ENCODE measurements at regions not wholly inside any gene's neighbourhood (a gene's known extent, or its start where the extent isn't known, plus 50 kb on each side); places are given as distances from the start of the nearest gene placed in this dataset.

DNA sequence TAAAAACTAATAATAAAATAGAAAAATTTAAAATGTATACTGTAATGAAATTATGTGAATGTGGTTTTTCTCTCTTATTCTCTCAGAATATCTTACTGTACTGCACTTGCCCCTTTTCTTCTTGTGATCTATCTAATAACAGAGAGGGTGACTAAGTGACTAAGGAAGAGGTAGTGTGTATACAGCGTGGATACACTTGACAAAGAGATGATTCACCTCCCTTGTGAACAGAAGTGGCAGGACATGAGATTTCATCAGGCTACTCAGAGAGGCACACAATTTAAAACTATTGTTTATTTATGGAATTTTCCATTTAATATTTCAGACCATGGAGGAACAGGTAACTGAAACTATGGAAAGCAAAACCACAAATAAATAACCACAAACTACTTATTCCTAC, 806.6 kb upstream of the GHITM start:
- Histone ChIP-seq H3K79me2 (ENCODE audit: low read length) (no peaks in the 10 kb centered on the region), H3K27ac (ENCODE audit: low read length) (no peak overlapping the region), H3K9me3 (ENCODE audit: insufficient read depth, low read length) (no peaks in the 10 kb centered on the region), H3K9ac (ENCODE audit: low read length) (no peak overlapping the region), H4K20me1 (ENCODE audit: insufficient read depth, low read length) (no peaks in the 10 kb centered on the region), H3K4me2 (ENCODE audit: low read length) (no peak overlapping the region), H3K27me3 (ENCODE audit: low read depth, low read length) (no peaks in the 10 kb centered on the region), H3K4me3 (ENCODE audit: low read length) (no peak overlapping the region), H2AFZ (ENCODE audit: low read depth, low read length) (no peak overlapping the region), H3K36me3 (replicated peaks; ENCODE audit: low read depth, low read length) (no peaks in the 10 kb centered on the region), H3K4me1 (ENCODE audit: low read length) (peaks cover 7% of the 10 kb centered on the region; the same call in 1 of the 2 replicates)
- TF ChIP-seq EZH2phosphoT487 (IDR thresholded peaks at IDR 0.05; ENCODE audit: low read depth) = no peak
- TF ChIP-seq, protein P1, sequence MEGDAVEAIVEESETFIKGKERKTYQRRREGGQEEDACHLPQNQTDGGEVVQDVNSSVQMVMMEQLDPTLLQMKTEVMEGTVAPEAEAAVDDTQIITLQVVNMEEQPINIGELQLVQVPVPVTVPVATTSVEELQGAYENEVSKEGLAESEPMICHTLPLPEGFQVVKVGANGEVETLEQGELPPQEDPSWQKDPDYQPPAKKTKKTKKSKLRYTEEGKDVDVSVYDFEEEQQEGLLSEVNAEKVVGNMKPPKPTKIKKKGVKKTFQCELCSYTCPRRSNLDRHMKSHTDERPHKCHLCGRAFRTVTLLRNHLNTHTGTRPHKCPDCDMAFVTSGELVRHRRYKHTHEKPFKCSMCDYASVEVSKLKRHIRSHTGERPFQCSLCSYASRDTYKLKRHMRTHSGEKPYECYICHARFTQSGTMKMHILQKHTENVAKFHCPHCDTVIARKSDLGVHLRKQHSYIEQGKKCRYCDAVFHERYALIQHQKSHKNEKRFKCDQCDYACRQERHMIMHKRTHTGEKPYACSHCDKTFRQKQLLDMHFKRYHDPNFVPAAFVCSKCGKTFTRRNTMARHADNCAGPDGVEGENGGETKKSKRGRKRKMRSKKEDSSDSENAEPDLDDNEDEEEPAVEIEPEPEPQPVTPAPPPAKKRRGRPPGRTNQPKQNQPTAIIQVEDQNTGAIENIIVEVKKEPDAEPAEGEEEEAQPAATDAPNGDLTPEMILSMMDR (IDR thresholded peaks at IDR 0.05; ENCODE audit: low read depth, low read length) = no peak

DNA sequence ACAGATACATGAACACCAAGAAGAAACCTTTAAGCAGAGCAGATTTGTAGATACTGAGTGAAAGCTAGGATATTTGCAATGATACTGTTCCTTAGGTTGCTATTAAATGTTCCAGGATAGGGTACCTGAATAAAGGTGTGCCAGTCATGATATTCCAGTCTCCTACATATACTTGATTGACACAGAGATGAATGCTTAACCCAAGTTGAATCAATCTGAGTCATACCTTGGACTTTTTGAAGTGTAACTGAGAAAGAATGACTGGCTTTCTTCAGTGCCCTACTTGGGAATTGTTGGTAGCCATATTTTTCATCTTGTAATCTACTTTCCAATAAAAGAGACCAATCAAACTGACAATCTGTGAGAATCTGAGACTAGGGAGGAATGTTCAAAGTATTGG, 805.7 kb upstream of the GHITM start:
- H3K4me2 ChIP-seq (ENCODE audit: low read length) = no peak overlapping the region

DNA sequence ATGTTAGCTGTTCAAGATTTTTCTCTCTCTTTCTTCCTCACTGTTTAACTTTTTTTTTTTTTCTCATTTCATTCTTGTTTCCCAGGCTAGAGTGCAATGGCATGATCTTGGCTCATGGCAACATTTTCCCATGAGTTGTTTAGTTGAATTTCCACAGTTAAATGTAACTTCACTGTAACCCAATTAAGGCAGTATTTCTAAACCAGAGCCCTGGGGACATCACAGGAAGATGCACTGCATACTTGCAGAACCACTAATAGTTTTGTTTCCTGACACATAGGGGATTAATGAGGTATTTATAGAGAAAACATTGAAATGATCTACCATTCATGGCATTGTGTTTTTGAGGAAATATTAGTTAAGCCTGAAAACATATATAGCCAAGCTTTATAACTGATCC, 795.6 kb upstream of the GHITM start:
- H3K9me3 ChIP-seq (ENCODE audit: insufficient read depth, low read length) = no peaks in the 10 kb centered on the region

More for the DNA sequence above, 805.7 kb upstream of the GHITM start:
- H3K27ac ChIP-seq (ENCODE audit: low read length) = no peak overlapping the region
- H3K9me3 ChIP-seq (ENCODE audit: insufficient read depth, low read length) = no peaks in the 10 kb centered on the region
- H3K4me3 ChIP-seq (ENCODE audit: low read length) = no peak overlapping the region
- H2AFZ ChIP-seq (ENCODE audit: low read depth, low read length) = no peak overlapping the region
- H4K20me1 ChIP-seq (ENCODE audit: insufficient read depth, low read length) = no peaks in the 10 kb centered on the region
- peaks cover 7% of the 10 kb centered on the region; the same call in 1 of the 2 replicates for H3K4me1 ChIP-seq (ENCODE audit: low read length)
- TF ChIP-seq EZH2phosphoT487 (IDR thresholded peaks at IDR 0.05; ENCODE audit: low read depth) = no peak
- TF ChIP-seq, protein P1 (IDR thresholded peaks at IDR 0.05; ENCODE audit: low read depth, low read length) = no peak
- H3K79me2 ChIP-seq (ENCODE audit: low read length) = no peaks in the 10 kb centered on the region
- no peaks in the 10 kb centered on the region for H3K36me3 ChIP-seq (replicated peaks; ENCODE audit: low read depth, low read length)
- no peak overlapping the region for H3K9ac ChIP-seq (ENCODE audit: low read length)
- no peaks in the 10 kb centered on the region for H3K27me3 ChIP-seq (ENCODE audit: low read depth, low read length)

DNA sequence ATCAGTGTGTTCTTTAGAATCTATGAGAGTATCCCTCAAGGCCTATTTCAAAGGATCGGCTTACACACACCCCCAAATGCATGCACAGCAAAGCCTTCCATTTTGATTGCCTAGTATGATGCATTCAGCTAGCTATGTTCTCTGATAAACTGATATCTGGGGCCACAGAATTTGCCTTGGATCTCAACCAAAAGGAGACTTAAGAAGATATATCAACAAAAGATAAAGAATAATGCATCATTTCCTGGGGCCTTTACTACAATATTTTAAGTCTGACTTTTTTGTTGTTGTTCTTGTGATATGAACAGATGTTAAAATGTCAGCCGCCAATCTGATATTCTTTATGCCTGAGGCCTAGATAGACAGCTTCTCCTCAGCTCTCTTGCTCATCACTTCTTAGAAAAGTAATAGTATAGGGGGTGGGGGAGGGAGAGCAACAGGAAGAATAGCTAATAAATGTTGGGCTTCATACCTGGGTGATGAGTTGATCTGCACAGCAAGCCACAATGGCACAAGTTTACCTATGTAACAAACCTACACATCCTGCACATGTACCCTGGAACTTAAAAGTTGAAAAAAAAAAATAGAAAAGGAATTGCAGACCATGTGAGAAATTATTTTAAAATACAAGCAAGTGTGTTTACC, 792.9 kb upstream of the GHITM start:
- no peak overlapping the region for H3K27ac ChIP-seq (ENCODE audit: low read length)
- H3K4me2 ChIP-seq (ENCODE audit: low read length) = no peak overlapping the region
- TF ChIP-seq EZH2phosphoT487 (IDR thresholded peaks at IDR 0.05; ENCODE audit: low read depth) = no peak
- TF ChIP-seq, protein P1 (IDR thresholded peaks at IDR 0.05; ENCODE audit: low read depth, low read length) = no peak
- H3K9ac ChIP-seq (ENCODE audit: low read length) = no peak overlapping the region
- no peaks in the 10 kb centered on the region for H3K36me3 ChIP-seq (replicated peaks; ENCODE audit: low read depth, low read length)
- no peaks in the 10 kb centered on the region for H3K9me3 ChIP-seq (ENCODE audit: insufficient read depth, low read length)
- H2AFZ ChIP-seq (ENCODE audit: low read depth, low read length) = no peak overlapping the region
- H4K20me1 ChIP-seq (ENCODE audit: insufficient read depth, low read length) = no peaks in the 10 kb centered on the region
- no peak overlapping the region for H3K4me3 ChIP-seq (ENCODE audit: low read length)
- H3K4me1 ChIP-seq (ENCODE audit: low read length) = no peaks in the 10 kb centered on the region
- H3K79me2 ChIP-seq (ENCODE audit: low read length) = no peaks in the 10 kb centered on the region
- no peaks in the 10 kb centered on the region for H3K27me3 ChIP-seq (ENCODE audit: low read depth, low read length)

More for the DNA sequence above, 795.6 kb upstream of the GHITM start:
- no peak for TF ChIP-seq EZH2phosphoT487 (IDR thresholded peaks at IDR 0.05; ENCODE audit: low read depth)
- TF ChIP-seq, protein P1 (IDR thresholded peaks at IDR 0.05; ENCODE audit: low read depth, low read length) = no peak
- Histone ChIP-seq H4K20me1 (ENCODE audit: insufficient read depth, low read length) (no peaks in the 10 kb centered on the region), H3K27ac (ENCODE audit: low read length) (no peak overlapping the region), H3K4me3 (ENCODE audit: low read length) (no peak overlapping the region), H3K9ac (ENCODE audit: low read length) (no peak overlapping the region), H2AFZ (ENCODE audit: low read depth, low read length) (no peak overlapping the region), H3K36me3 (replicated peaks; ENCODE audit: low read depth, low read length) (no peaks in the 10 kb centered on the region), H3K4me1 (ENCODE audit: low read length) (no peaks in the 10 kb centered on the region), H3K79me2 (ENCODE audit: low read length) (no peaks in the 10 kb centered on the region), H3K4me2 (ENCODE audit: low read length) (no peak overlapping the region), H3K27me3 (ENCODE audit: low read depth, low read length) (no peaks in the 10 kb centered on the region)
